ENCODE measurements at regions not wholly inside any gene's neighbourhood (a gene's known extent, or its start where the extent isn't known, plus 50 kb on each side); places are given as distances from the start of the nearest gene placed in this dataset.
"Not testable (repeated sequence)": the region's sequence is repeated elsewhere in the genome, so short reads cannot be mapped to it uniquely, and the experiment has no call there.

GRCh38 chr6:94785514-94785913 lies 791.8 kb upstream of the MANEA start:
- TF ChIP-seq CTCF (IDR thresholded peaks at IDR 0.05; ENCODE audit: insufficient read depth, low read length, poor library complexity, severe bottlenecking), result no peak
- DNase-seq (ENCODE audit: low read depth), result no peak
- Histone ChIP-seq H3K4me3 (ENCODE audit: low read depth, low read length) (no peak overlapping the region), H3K36me3 (ENCODE audit: control insufficient read depth, insufficient read depth, low read length) (no peaks in the 10 kb centered on the region), H3K27me3 (ENCODE audit: control insufficient read depth, insufficient read depth, low read length) (no peaks in the 10 kb centered on the region)

GRCh38 chr6:94785081-94785480 lies 792.3 kb upstream of the MANEA start:
- not testable (repeated sequence) for DNase-seq (ENCODE audit: low read depth); H3K27me3 ChIP-seq (ENCODE audit: control insufficient read depth, insufficient read depth, low read length); H3K4me3 ChIP-seq (ENCODE audit: low read depth, low read length); H3K36me3 ChIP-seq (ENCODE audit: control insufficient read depth, insufficient read depth, low read length)

GRCh38 chr6:94769197-94769596 lies 808.1 kb upstream of the MANEA start:
- no peak overlapping the region for H3K4me3 ChIP-seq (ENCODE audit: low read depth, low read length)
- H3K27me3 ChIP-seq (ENCODE audit: control insufficient read depth, insufficient read depth, low read length), result no peaks in the 10 kb centered on the region
- H3K36me3 ChIP-seq (ENCODE audit: control insufficient read depth, insufficient read depth, low read length), result no peaks in the 10 kb centered on the region
- TF ChIP-seq CTCF (IDR thresholded peaks at IDR 0.05; ENCODE audit: insufficient read depth, low read length, poor library complexity, severe bottlenecking), result no peak
- DNase-seq (ENCODE audit: low read depth), result no peak

GRCh38 chr6:94751641-94752329 lies 825.5 kb upstream of the MANEA start:
- H3K36me3 ChIP-seq (ENCODE audit: control insufficient read depth, insufficient read depth, low read length), result no peaks in the 10 kb centered on the region
- H3K27me3 ChIP-seq (ENCODE audit: control insufficient read depth, insufficient read depth, low read length), result no peaks in the 10 kb centered on the region
- H3K4me3 ChIP-seq (ENCODE audit: low read depth, low read length), result no peak overlapping the region
- TF ChIP-seq CTCF (IDR thresholded peaks at IDR 0.05; ENCODE audit: insufficient read depth, low read length, poor library complexity, severe bottlenecking), result no peak
- no peak for DNase-seq (ENCODE audit: low read depth)

- no peak for DNase-seq (ENCODE audit: low read depth)
- no peaks in the 10 kb centered on the region for H3K36me3 ChIP-seq (ENCODE audit: control insufficient read depth, insufficient read depth, low read length)
- no peak overlapping the region for H3K4me3 ChIP-seq (ENCODE audit: low read depth, low read length)
- TF ChIP-seq CTCF (IDR thresholded peaks at IDR 0.05; ENCODE audit: insufficient read depth, low read length, poor library complexity, severe bottlenecking), result no peak
- no peaks in the 10 kb centered on the region for H3K27me3 ChIP-seq (ENCODE audit: control insufficient read depth, insufficient read depth, low read length)
These were observed 841.1 kb upstream of the MANEA start for GRCh38 chr6:94736236-94736635.

GRCh38 chr6:94735270-94735669 lies 842.1 kb upstream of the MANEA start:
- no peak for TF ChIP-seq CTCF (IDR thresholded peaks at IDR 0.05; ENCODE audit: insufficient read depth, low read length, poor library complexity, severe bottlenecking)
- Histone ChIP-seq H3K4me3 (ENCODE audit: low read depth, low read length) (no peak overlapping the region), H3K36me3 (ENCODE audit: control insufficient read depth, insufficient read depth, low read length) (no peaks in the 10 kb centered on the region), H3K27me3 (ENCODE audit: control insufficient read depth, insufficient read depth, low read length) (no peaks in the 10 kb centered on the region)
- no peak for DNase-seq (ENCODE audit: low read depth)

Measured in kidney epithelial cell (primary cell).